Endothelial cell of umbilical vein (primary cell): ENCODE measurements at regions not wholly inside any gene's neighbourhood (a gene's known extent, or its start where the extent isn't known, plus 50 kb on each side); places are given as distances from the start of the nearest gene placed in this dataset.

Experiments
- BruUV-seq: library from RNA; stranded (reverse); fragments of 400-500 nt; replicated peaks from 2 replicates; lab custom pipeline; 2021; lab: Mats Ljungman, UMichigan
- CTCF ChIA-PET: fragments of 300-600, 350-600 bp; sonication (Branson Sonifier 250); formaldehyde crosslinking; loops from one replicate; lab custom pipeline; 2021; ENCODE audit warnings: antibody characterized with exemption, inconsistent platforms; lab: Charles Lee
- POLR2A ChIA-PET: fragments of 300-600, 350-600 bp; sonication (Branson Sonifier 250); formaldehyde crosslinking; loops from one replicate; lab custom pipeline; 2021; ENCODE audit warnings: antibody characterized with exemption, inconsistent platforms; lab: Charles Lee
- DNase-seq: peaks from one replicate; pipeline ENCODE4 v3.0.0-alpha.2; 2011; ENCODE audit warnings: low read depth, low spot score
- FAIRE-seq: peaks from 2 replicates; lab custom pipeline; 2011; peaks lifted over from hg19 to GRCh38; lab: Jason Lieb, UNC
- H2AFZ ChIP-seq: 2 replicates; pipeline ENCODE4 v1.6.0; 2012; ENCODE audit warnings: low read depth, low read length, control low read depth, inconsistent platforms
- H3K27ac ChIP-seq: 2 replicates; pipeline ENCODE4 v1.5.1; 2011; ENCODE audit warnings: low read depth, mild to moderate bottlenecking, control low read depth, low read length, moderate library complexity; ENCODE audit not compliant: insufficient read depth
- H3K27me3 ChIP-seq, 2 experiments: 2 replicates each; pipeline versions ENCODE4 v1.6.0 to v1.6.1; 2011; ENCODE audit warnings: low read length in 2 of 2, mixed read lengths in 1 of 2; ENCODE audit not compliant: control insufficient read depth in 2 of 2, insufficient read depth in 2 of 2
- H3K36me3 ChIP-seq, 2 experiments: 2 replicates in 1 of 2; 3 replicates in 1 of 2; pipeline ENCODE4 v1.5.1; 2011; ENCODE audit warnings: low read length in 2 of 2, mild to moderate bottlenecking in 1 of 2, moderate library complexity in 1 of 2; ENCODE audit not compliant: control insufficient read depth in 2 of 2, insufficient read depth in 2 of 2; ENCODE audit errors: extremely low read depth in 1 of 2
- H3K4me1 ChIP-seq: 3 replicates; pipeline ENCODE4 v1.5.1; 2011; ENCODE audit warnings: mild to moderate bottlenecking, low read length; ENCODE audit not compliant: control insufficient read depth, insufficient read depth; ENCODE audit errors: extremely low read depth
- H3K4me2 ChIP-seq: 2 replicates; pipeline ENCODE4 v1.6.1; 2011; ENCODE audit warnings: low read length, control low read depth, mixed read lengths; ENCODE audit not compliant: insufficient read depth
- H3K4me3 ChIP-seq, 3 experiments: fragments of 200-600 bp in 1 of 3; sonication (generic), shearing (Covaris generic) in 1 of 3; replicated peaks in 1 of 3; 2 replicates each; pipeline ENCODE4 v1.5.1; 2011 to 2016; ENCODE audit warnings: control low read depth in 3 of 3, low read length in 3 of 3, mild to moderate bottlenecking in 2 of 3, inconsistent platforms in 1 of 3, low read depth in 1 of 3, moderate library complexity in 1 of 3; ENCODE audit not compliant: insufficient read depth in 1 of 3
- H3K79me2 ChIP-seq: 2 replicates; pipeline ENCODE4 v1.6.0; 2012; ENCODE audit warnings: low read length, inconsistent platforms; ENCODE audit not compliant: control insufficient read depth, insufficient read depth
- H3K9ac ChIP-seq: replicated peaks from 2 replicates; pipeline ENCODE3; 2011; ENCODE audit warnings: low read length, control low read depth; ENCODE audit not compliant: insufficient read depth; ENCODE audit errors: extremely low read depth
- H3K9me1 ChIP-seq: replicated peaks from 3 replicates; pipeline ENCODE4 v1.6.0; 2011; ENCODE audit warnings: mild to moderate bottlenecking, low read length; ENCODE audit not compliant: control insufficient read depth, insufficient read depth; ENCODE audit errors: extremely low read depth
- H3K9me3 ChIP-seq: replicated peaks from 2 replicates; pipeline ENCODE4 v1.5.1; 2012; ENCODE audit warnings: low read length, inconsistent platforms; ENCODE audit not compliant: control insufficient read depth, insufficient read depth
- H4K20me1 ChIP-seq: replicated peaks from 2 replicates; pipeline ENCODE3; 2011; ENCODE audit warnings: mild to moderate bottlenecking, low read length; ENCODE audit not compliant: control insufficient read depth, insufficient read depth; ENCODE audit errors: extremely low read depth
- CTCF ChIP-seq, 2 donors: IDR thresholded peaks; 1 replicate in 1 of 2; 2 replicates in 1 of 2; pipeline ENCODE4 v1.5.1; 2011; ENCODE audit warnings: low read length in 2 of 2, mild to moderate bottlenecking in 2 of 2, moderate library complexity in 2 of 2, control low read depth in 1 of 2, inconsistent platforms in 1 of 2, low read depth in 1 of 2; ENCODE audit not compliant: insufficient read depth in 1 of 2; ENCODE audit errors: extremely low read depth in 1 of 2
- EZH2 ChIP-seq: IDR thresholded peaks from 2 replicates; pipeline ENCODE4 v1.6.1; 2012; ENCODE audit warnings: borderline replicate concordance, low read depth, mild to moderate bottlenecking, moderate library complexity, low read length, inconsistent platforms; ENCODE audit not compliant: severe bottlenecking
- FOS ChIP-seq: IDR thresholded peaks from 2 replicates; pipeline ENCODE4 v1.6.1; 2011; ENCODE audit warnings: mild to moderate bottlenecking, low read length, moderate library complexity, borderline replicate concordance; ENCODE audit not compliant: insufficient read depth
- GATA2 ChIP-seq: IDR thresholded peaks from 2 replicates; pipeline ENCODE4 v1.7.0; 2011; ENCODE audit warnings: low read depth, mild to moderate bottlenecking, moderate library complexity, mixed read lengths, low read length; ENCODE audit not compliant: insufficient read length, insufficient read depth
- JUN ChIP-seq: IDR thresholded peaks from 2 replicates; pipeline ENCODE4 v1.6.1; 2011; ENCODE audit warnings: borderline replicate concordance, low read depth; ENCODE audit not compliant: insufficient read length, insufficient read depth
- MAX ChIP-seq: IDR thresholded peaks from 2 replicates; pipeline ENCODE4 v1.6.1; 2011; ENCODE audit not compliant: insufficient read depth, insufficient read length
- MYC ChIP-seq: IDR thresholded peaks from one replicate; pipeline ENCODE4 v1.6.1; 2011; ENCODE audit warnings: mild to moderate bottlenecking, low read depth, low read length
- POLR2A ChIP-seq: IDR thresholded peaks from 2 replicates; pipeline ENCODE4 v1.6.1; 2012; ENCODE audit warnings: low read depth, mild to moderate bottlenecking, control low read depth, low read length
- POLR2AphosphoS5 ChIP-seq: IDR thresholded peaks from 2 replicates; pipeline ENCODE4 v1.6.1; 2012; ENCODE audit warnings: low read depth, mild to moderate bottlenecking, control low read depth, low read length, moderate library complexity; ENCODE audit not compliant: insufficient read depth
- dilution Hi-C: fragments of 300-500 bp; cut with MboI; formaldehyde crosslinking; loops from one replicate; pipeline ENCODE4 v1.15.0; 2019; ENCODE audit warnings: low sequenced_read_pairs; ENCODE audit not compliant: extremely low pct_ligation_motif_present
- intact Hi-C: fragments of 100-400 bp; cut with micrococcal nuclease; formaldehyde crosslinking; loops from one replicate; pipeline ENCODE4 v1.10.0; 2022

- Histone ChIP-seq H3K79me2 (no peaks in the 10 kb centered on the region), H3K36me3 (no peaks in the 10 kb centered on the region), H4K20me1 (no peaks in the 10 kb centered on the region), H3K4me3 (no peak overlapping the region), H3K9me3 (no peaks in the 10 kb centered on the region), H2AFZ (no peak overlapping the region), H3K9ac (no peak overlapping the region), H3K27me3 (no peaks in the 10 kb centered on the region), H3K4me1 (no peaks in the 10 kb centered on the region), H3K27ac (no peak overlapping the region), H3K4me2 (no peak overlapping the region), H3K9me1 (no peaks in the 10 kb centered on the region)
- no TSS peak for BruUV-seq
- intact Hi-C loops = no loop called here
- no peak for DNase-seq
- dilution Hi-C loops = no loop called here
- TF ChIP-seq GATA2 = no peak
- no peak for TF ChIP-seq MYC
- TF ChIP-seq POLR2A = no peak
- no peak for TF ChIP-seq EZH2
- no peak for TF ChIP-seq POLR2AphosphoS5
- no peak for TF ChIP-seq CTCF (IDR thresholded peaks at IDR 0.05; ENCODE audit: extremely low read depth in 1 of 2, insufficient read depth in 1 of 2, low read depth in 1 of 2, low read length in 2 of 2)
- no peak for TF ChIP-seq JUN
- TF ChIP-seq FOS = no peak
- no peak for TF ChIP-seq MAX
- ChIA-PET CTCF (interaction anchor here (0.6 to 1.5 kb wide), 4 partner anchors 11 to 1051 kb away, joined by 3 read pairs; no protein-coding TSS in a partner anchor), POLR2A (no interaction called here)
- no peak for FAIRE-seq
Measured at GRCh38 chr1:56387071-56387740, 192.2 kb downstream of the PLPP3 start.
